Nucleus accumbens (tissue), 56 donors: ENCODE measurements at regions not wholly inside any gene's neighbourhood (a gene's known extent, or its start where the extent isn't known, plus 50 kb on each side); places are given as distances from the start of the nearest gene placed in this dataset.

Source experiments
- DNase-seq, 56 donors: peaks; one replicate each; lab custom pipeline; 2025; lab: John Stamatoyannopoulos, UW

- no peak for DNase-seq
Measured at GRCh38 chr1:209224886-209225285, 358.6 kb upstream of the CAMK1G start.

DNA sequence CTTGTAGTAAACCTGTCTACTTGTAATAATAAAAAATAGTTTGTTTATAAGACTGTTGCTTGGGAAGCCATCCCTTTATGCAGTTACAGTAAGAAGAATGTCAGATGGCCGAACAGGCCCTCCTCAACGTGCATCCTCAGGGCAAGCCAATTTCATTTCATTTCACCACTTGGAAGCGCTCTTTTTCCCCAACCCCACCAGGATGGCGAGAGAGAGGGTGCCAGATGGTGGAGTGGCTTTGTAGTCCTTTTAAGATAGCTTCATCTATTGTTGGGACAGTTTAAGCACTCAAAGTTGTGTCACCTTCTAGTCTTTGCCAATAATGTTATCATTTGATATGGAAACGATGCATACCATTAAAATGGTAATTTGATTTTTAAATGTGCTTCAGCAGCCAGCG, 356.3 kb upstream of the CAMK1G start:
- DNase-seq, result no peak

DNA sequence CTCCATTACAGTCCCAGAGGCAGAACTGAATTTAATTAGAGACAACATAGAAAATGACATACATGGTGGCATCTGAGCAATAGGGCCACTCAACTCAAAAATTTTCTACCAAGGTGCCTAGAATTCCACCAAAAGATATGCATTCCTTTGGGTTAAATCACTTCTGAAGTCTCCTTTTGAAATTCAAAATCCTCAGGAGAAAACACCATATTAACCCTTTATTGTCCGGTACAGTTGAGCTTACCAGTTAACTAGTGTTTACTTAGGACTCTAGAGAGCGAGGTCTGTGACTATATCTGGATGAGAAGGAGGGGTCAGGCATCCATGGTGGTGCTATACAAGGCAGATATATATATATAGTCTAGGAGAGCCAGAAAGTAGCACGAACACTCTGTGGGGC, 355.6 kb upstream of the CAMK1G start:
- DNase-seq, result no peak

GRCh38 chr1:209229494-209230061, 353.9 kb upstream of the CAMK1G start:
- DNase-seq, result no peak

- DNase-seq, result no peak
Measured at GRCh38 chr1:209230314-209230713, 353.2 kb upstream of the CAMK1G start.

- DNase-seq, result no peak
Measured at GRCh38 chr1:209231476-209232156, 351.9 kb upstream of the CAMK1G start.

DNA sequence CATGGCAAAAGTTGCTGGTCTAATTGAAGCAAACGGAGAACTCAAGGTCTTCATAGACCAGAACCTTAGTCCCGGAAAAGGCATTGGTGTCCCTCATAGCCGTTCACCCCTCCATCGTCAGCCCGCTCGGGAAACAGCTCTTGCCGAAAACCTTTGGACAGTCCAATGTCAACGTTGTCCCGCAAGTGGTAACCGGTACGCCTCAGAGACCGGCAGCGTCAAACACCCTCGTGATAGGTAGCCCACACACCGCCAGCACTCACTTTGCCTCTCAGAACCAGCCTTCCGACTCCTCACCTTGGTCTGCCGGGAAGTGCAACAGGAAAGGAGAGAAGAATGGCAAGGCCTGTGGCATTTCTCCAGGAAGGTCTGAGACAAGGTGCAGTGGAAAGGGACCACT, 351.3 kb upstream of the CAMK1G start:
- no peak for DNase-seq

DNA sequence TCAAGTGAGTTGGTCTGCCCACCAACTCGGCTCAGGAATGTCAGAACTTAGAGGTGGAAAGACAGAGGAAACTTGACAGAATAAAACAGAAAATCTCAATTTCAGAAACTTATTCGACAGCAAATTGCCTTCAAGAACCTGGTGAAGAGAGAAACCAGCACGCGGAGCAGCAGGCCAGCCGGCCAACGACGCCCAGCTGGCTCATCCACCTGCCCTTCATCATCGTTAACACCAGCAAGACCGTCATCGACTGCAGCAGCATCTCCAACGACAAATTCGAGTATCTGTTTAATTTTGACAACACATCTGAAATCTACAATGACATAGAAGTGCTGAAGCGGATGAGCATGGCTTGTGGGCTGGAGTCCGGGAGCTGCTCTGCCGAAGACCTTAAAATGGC, 350.8 kb upstream of the CAMK1G start:
- no peak for DNase-seq

DNA sequence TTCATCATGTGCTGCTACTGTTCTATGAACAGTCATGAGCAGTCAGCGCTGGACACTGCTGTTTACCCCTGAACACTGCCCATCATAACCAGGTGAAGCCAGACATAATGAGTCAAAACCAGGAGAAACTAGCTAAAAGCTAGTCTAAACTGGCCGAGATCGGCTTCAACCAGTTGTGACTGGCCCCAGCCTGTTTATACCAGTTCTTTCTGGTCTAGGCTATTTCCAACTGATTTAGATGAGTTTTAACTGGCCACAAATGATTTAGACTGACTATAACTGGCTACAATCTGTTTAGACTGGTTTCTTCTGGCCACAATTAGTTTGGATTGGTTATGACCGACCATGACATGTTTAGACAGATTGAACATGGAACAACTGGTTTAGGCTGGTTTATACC, 348.3 kb upstream of the CAMK1G start:
- no peak for DNase-seq

- no peak for DNase-seq
Measured at GRCh38 chr1:209238356-209238755, 345.2 kb upstream of the CAMK1G start.

DNA sequence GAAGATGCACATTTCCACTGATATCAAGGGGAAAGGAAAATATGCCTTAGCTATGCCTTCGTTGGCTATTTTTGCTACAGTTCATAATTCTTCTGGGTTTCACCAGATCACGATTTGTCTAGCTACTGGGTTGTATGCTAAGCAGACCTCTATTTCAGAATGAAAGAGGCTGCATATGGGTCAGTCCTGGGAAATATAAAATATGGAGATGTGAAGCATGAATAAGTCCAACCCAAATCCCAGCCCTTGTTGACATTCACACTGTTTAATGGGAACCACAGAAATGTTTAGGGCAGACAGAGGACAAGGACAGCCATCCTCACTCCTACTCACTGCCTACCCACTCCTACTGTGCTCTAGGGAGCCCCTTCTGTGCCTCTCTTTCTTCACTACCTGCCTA, 343.2 kb upstream of the CAMK1G start:
- DNase-seq, result no peak

DNA sequence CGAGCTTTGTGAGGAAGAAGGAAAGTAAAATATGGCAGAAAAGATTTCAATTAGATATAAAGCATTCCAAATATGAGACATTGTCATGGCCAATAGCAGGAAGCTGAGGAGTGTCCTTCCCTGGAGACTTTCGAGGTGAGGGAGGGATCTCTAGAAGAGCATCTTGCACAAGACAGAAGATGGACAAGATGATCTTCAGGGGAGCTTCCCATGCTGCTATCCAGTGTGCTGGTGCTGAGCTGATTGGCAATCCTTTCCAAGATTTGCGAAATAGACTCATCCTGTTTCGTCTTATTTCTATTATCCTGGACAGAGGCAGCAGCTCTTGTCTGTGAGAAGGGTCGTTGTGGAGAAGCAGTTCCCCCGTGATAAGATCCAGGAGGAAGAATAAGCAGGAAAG, 342.0 kb upstream of the CAMK1G start:
- no peak for DNase-seq

GRCh38 chr1:209248649-209249279, 334.8 kb upstream of the CAMK1G start:
- peak in 29 of 56 donors; percentile 3 to 68 (median 14) for DNase-seq

DNA sequence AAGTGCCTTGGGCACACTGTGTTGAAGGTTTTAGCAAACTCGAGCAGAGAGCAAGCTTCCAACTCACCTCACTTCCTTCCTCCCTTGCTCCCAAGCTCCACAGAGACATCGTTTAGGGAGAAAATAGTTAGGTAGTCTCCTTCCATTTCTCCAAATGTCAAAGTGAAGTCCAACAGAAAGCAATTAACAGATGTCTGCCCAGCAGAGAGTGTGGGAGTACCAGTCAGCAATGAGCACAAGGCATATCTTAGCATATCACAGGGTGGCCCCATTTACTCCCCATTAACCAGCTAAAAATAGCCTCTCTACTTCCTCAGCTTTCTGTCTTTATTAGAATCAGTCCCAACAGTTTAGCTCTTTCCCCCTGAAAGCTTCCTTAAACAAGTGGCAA, 334.2 kb upstream of the CAMK1G start:
- DNase-seq, result no peak

GRCh38 chr1:209249785-209250440, 333.6 kb upstream of the CAMK1G start:
- DNase-seq, result no peak

- no peak for DNase-seq
Measured at GRCh38 chr1:209250861-209251636, 332.5 kb upstream of the CAMK1G start.

GRCh38 chr1:209256766-209257350, 326.7 kb upstream of the CAMK1G start:
- DNase-seq, result no peak

- DNase-seq, result no peak
Measured at GRCh38 chr1:209257454-209257853, 326.1 kb upstream of the CAMK1G start.

DNA sequence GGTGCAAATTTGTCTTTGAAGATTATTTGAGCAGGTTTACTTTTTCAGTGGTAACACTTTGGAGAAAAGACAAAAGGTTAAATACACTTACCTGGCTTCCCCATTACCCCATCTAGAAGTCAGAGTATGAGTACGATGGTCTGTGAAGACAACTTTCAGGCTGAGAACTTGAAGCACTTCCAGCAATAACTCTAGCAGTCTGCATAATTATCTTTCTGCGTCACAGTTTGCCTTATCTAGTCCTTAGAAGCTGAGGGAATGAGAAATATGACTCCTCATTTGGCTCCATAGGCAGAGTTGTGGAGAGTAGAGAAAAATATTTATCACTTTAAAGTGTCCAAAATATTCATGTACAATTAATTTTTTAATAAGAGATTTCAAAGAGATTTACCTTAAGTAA, 323.4 kb upstream of the CAMK1G start:
- no peak for DNase-seq

DNA sequence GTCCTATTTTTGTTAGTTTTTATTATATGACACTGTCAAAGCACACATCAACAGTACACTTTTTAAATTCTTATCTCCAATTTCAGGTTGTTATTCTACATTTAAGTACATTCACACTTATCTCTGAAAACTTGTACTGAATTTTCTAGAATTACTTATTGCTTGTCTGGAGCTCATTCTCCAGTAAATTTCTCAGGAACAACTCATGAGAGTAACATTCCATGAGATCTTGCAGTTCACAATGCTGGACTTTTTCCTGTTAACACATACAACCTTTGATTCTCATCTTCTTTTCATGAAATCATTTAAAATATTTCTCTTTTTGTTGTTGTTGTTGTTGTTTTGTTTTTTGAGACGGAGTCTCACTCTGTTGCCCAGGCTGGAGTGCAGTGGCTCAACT, 320.9 kb upstream of the CAMK1G start:
- DNase-seq, result no peak

- no peak for DNase-seq
Measured at GRCh38 chr1:209265301-209265700, 318.2 kb upstream of the CAMK1G start.
